GM18868 (cell line): ENCODE measurements at regions not wholly inside any gene's neighbourhood (a gene's known extent, or its start where the extent isn't known, plus 50 kb on each side); places are given as distances from the start of the nearest gene placed in this dataset.
"Not testable (repeated sequence)": the region's sequence is repeated elsewhere in the genome, so short reads cannot be mapped to it uniquely, and the experiment has no call there.

ENCODE experiments used
- ATAC-seq: cut with Tn5 transposase; IDR thresholded peaks from one replicate; pipeline ENCODE4 v1.9.1; 2021; ENCODE audit warnings: mild to moderate bottlenecking, moderate library complexity; ENCODE audit not compliant: unreplicated experiment

- ATAC-seq: not testable (repeated sequence)
Observed at GRCh38 chr1:120282744-120283464, 106.6 kb upstream of the SEC22B start.

DNA sequence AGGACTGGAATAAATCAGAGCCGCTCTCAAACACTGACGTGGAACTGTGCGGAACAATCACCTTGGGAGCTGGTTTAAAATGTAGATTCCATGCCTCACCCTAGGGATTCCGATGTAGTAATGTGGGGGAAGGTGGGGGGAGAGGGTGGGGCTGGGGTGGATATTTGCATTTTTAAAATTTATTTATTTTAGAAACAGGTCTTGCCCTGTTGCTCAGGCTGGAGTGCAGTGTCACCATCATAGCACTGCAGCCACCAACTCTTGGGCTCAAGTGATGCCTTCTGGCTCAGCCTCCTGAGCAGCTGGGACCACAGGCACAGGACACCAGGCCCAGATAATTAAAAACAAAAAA, 101.9 kb upstream of the SEC22B start:
- ATAC-seq: not testable (repeated sequence)

- not testable (repeated sequence) for ATAC-seq
Observed at GRCh38 chr1:120277428-120278258, 101.3 kb upstream of the SEC22B start.

GRCh38 chr1:120276710-120277109, 100.4 kb upstream of the SEC22B start:
- ATAC-seq: not testable (repeated sequence)

GRCh38 chr1:120274438-120274837, 98.1 kb upstream of the SEC22B start:
- not testable (repeated sequence) for ATAC-seq

- ATAC-seq: not testable (repeated sequence)
Observed at GRCh38 chr1:120273363-120273762, 97.0 kb upstream of the SEC22B start.

- ATAC-seq: not testable (repeated sequence)
Observed at GRCh38 chr1:120272242-120272641, 95.9 kb upstream of the SEC22B start.

DNA sequence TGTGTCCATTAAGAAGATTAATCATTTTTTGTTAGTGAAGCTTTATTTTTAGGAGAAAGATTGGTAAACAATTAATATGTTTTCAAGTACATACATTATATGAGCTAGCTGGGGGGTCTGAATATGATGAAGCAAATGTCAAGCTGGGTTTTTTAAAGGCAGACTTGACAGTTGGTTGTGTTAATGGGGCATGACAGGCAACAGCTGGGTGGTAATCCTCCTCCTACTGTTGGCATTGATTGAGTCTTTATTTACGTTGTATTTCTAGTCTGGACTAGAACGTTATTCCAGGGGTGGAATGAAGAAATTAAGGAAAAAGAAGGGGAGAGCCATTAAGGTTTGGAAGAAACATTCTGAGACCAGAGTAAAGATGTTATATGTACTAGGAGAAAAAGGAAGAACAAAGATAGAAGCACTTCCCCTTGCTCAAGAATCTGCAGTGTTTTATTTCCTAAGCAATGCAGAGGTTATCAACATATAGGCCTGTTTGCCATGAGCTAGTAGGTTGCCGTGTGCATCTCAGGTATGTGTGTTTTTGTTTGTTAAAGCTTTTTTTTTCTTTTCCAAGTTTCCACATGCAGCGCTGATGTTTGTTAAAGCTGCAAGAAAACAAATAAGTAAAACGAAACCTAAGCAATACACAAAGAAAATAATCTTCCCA, 95.4 kb upstream of the SEC22B start:
- ATAC-seq: not testable (repeated sequence)

DNA sequence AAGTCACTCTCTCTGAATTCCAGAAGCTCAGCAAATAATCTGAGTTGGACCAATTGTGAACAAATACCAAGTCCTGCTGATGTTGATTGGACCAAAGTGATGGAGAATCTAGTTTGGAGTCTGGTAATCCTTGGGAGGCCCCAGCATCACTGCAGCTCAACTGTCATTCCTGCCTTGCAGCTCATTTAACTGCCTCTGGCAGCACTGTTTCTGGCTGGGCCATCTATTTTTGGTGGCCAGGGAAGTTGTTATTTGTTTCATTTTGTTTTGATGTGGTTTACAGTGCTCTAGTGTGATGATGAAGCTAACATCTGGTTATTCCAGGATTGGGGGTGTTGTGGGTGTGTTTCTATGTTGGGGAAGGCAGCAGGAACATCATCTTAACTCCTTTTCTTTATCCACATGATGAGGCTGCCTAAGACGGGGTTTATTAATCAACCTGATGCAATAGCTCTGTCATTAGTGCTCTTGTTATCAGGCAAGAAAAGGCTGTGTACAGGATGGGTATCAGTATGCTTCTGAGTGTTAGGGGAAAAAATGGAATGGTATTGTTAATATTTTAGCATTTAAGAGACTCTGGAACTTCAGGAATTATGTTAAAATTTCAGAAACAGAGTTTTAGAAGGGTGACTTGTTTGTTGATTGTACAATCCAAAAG, 91.7 kb upstream of the SEC22B start:
- not testable (repeated sequence) for ATAC-seq

DNA sequence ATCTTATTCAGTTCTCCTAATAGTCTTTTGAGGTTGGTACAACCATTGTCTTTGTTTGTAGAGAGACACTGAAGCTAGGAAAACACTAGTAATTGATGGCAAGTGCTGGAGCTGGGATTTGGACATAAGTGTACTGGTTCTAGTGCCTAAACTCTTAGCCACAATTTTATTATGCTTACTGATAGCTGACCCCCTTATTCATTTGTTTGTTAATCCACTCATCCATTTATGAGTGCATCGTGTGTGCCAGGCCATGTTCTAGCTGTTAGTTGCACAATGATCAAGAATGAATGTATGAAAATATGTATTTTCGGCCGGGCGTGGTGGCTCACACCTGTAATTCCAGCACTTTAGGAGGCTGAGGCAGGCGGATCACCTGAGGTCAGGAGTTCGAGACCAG, 88.2 kb upstream of the SEC22B start:
- ATAC-seq: not testable (repeated sequence)

DNA sequence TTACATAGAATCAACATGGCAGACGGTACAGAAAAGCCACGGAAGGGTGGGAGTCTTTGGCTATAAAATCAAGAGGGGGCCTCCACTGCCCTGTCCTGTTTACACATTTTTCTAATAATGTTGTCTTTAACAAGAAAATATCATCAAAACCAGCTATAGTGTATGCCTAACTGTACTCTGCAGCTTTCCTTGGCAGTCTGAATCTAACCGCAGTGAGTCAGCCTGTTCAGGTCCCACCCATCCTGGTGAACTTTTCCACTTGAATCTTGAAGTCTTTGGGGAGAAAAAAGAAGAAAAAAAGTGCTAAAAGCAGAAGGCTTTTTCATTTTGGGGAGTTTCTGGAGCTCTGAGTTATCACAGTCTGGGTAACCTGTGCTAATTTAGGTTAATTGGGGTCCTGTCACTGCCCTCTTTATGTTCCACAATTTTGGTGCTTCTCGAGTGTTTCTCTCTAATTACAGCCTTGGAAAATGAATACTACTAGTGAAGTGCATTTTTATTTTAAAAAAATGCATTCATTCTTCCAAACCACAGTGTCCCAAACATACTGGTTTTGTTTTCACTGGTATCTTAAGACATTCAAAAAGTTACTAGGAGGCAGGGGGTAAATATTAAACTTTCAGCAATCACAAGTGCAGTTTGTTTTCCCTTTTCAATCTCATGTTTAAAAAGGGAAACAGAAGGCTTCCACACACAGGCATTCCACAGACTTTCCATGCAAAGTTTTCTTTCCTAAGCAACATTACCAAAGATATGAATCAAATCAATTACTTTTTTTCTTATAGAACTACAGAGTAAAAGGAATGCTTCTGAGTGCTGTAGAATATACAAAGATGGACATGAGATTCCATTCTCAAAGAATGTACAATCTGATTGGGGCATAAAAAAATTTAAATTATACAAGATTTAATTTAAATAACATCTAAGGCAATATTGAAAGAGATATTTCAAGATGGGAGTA, 86.8 kb upstream of the SEC22B start:
- ATAC-seq: not testable (repeated sequence)

- ATAC-seq: not testable (repeated sequence)
Observed at GRCh38 chr1:120257778-120258105, 81.4 kb upstream of the SEC22B start.

GRCh38 chr1:120257064-120257777, 80.9 kb upstream of the SEC22B start:
- not testable (repeated sequence) for ATAC-seq

DNA sequence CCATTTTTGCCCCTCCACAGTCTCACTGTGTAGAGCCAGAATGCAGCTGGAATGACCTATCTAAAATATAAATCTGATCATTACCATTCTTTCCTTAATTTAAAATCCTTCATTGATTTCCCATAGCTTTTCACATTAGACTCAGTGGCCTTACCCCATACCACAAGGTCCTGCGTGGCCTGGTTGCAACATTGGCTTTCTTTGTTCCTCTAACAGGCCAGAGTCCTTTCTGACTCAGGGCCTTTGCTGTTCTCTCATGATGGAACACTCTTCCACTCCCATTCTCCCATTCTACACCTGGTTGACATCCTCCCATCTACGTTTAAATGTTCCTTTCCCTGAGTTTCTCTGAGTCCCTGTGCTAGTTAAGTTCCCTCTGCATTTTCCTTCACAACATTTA, 74.4 kb upstream of the SEC22B start:
- ATAC-seq: not testable (repeated sequence)

DNA sequence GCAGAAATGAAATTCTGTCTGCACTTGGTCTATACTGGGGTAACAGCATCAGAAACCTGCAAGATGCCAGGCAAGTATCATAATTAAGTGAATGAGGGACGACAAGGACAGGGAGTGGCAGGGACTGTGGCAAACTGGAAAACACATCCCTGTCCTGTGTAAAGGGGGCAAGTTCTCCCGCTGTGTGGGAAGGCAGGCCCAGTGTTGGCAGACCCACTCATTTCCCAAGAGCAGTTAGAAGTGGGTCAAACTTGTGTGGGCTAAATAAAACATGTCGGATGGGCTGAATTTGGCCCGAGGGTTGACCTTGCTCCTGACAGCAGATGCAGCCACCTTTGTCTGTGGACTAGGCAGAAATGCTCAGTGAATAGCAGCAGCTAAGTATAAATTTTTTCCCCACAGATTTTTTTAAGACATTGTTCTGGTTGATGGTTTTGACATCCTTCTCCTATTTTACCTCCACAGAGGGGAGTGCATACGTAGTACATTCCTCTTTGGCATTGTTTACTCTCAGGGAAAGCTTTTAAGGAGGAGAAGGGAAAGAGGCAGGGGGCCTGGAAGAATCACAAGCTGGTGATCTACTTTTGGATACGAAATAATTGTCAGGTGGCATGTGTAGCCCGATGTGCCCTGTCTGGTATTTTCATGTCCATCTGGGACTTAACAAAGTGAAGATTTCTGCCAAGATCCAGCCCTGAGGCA, 72.6 kb upstream of the SEC22B start:
- ATAC-seq: not testable (repeated sequence)

- ATAC-seq: not testable (repeated sequence)
Observed at GRCh38 chr1:120248203-120248602, 71.9 kb upstream of the SEC22B start.

- ATAC-seq: not testable (repeated sequence)
Observed at GRCh38 chr1:120243867-120244266, 67.5 kb upstream of the SEC22B start.

GRCh38 chr1:120242582-120242981, 66.3 kb upstream of the SEC22B start:
- not testable (repeated sequence) for ATAC-seq

GRCh38 chr1:120241868-120242267, 65.5 kb upstream of the SEC22B start:
- ATAC-seq: not testable (repeated sequence)
